Erythroblast (primary cell): ENCODE measurements at regions not wholly inside any gene's neighbourhood (a gene's known extent, or its start where the extent isn't known, plus 50 kb on each side); places are given as distances from the start of the nearest gene placed in this dataset.

Experiments used
- GATA1 ChIP-seq: IDR thresholded peaks from 2 replicates; pipeline ENCODE4 v1.6.1; 2011; ENCODE audit warnings: low read depth, mild to moderate bottlenecking, control low read depth, low read length, moderate library complexity
- POLR2A ChIP-seq: IDR thresholded peaks from 2 replicates; pipeline ENCODE4 v1.6.1; 2011; ENCODE audit warnings: mild to moderate bottlenecking, low read length

DNA sequence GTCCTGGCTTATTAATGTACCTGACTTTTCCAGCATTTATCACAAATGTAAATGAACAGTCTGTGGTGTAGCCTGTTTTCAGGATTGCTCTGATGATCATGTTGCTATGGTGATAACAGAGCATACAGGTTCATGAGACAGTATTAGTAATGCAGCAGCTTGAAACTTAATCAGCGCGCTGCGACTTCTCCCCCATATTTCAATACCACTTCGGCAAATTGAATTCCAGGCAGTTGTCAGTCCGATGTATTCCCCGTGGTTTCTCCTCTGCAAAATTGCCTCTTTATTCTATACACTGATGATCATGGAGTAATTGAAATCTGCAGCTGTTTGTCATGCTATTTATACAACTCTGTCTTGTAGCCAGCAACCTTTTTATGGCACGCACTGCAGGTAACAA lies 239.3 kb downstream of the C4orf33 start:
- TF ChIP-seq POLR2A (no peak), GATA1 (no peak)
